ENCODE measurements at regions not wholly inside any gene's neighbourhood (a gene's known extent, or its start where the extent isn't known, plus 50 kb on each side); places are given as distances from the start of the nearest gene placed in this dataset.

- H3K27ac ChIP-seq (ENCODE audit: extremely low read length, insufficient read depth, low read length) = no peak overlapping the region
- ATAC-seq = no peak
- no peaks in the 10 kb centered on the region for H3K4me1 ChIP-seq (ENCODE audit: insufficient read depth, low read length)
- whole genome bisulfite sequencing (ENCODE audit: low lambda C conversion rate) = 20% methylated on average over 9 of the region's 9 CpGs
- H3K4me3 ChIP-seq (replicated peaks in 1 of 3; ENCODE audit: insufficient read depth in 1 of 3, low read depth in 2 of 3, low read length in 3 of 3) = no peak overlapping the region
- no peaks in the 10 kb centered on the region for H3K79me2 ChIP-seq (ENCODE audit: insufficient read depth, low read length)
- TF ChIP-seq KLF16 (CRISPR knock-in tag; IDR thresholded peaks at IDR 0.05) (no peak), NFKBIZ (CRISPR knock-in tag; IDR thresholded peaks at IDR 0.05) (no peak), NR0B2 (CRISPR knock-in tag; IDR thresholded peaks at IDR 0.05) (no peak)
- FAIRE-seq = no peak
- no peaks in the 10 kb centered on the region for H3K9me3 ChIP-seq (ENCODE audit: low read length)
- ChIA-PET POLR2A (no interaction called here), CTCF (ENCODE audit: low intra/inter-chr PET ratio, low total read pairs) (no interaction called here)
- intact Hi-C loops (cut with micrococcal nuclease; ENCODE audit: unreplicated experiment) (no loop called here), in situ Hi-C loops (cut with HindIII; ENCODE audit: extremely low pct_ligation_motif_present, low pct_unique_long_range_greater_than_20kb) (no loop called here)
- no peak overlapping the region for H3K4me2 ChIP-seq (ENCODE audit: low read depth, low read length)
- no peak for DNase-seq (ENCODE audit: low spot score)
- H3K27me3 ChIP-seq (ENCODE audit: control insufficient read depth in 1 of 2, insufficient read depth in 2 of 2, low read length in 2 of 2) = peaks cover 0 to 35% of the 10 kb centered on the region in 2 experiments; a peak in 2 of 5 replicates
- no peaks in the 10 kb centered on the region for H3K36me3 ChIP-seq (replicated peaks in 1 of 2; ENCODE audit: control insufficient read depth in 1 of 2, insufficient read depth in 2 of 2, low read length in 2 of 2)
- H3K9ac ChIP-seq (ENCODE audit: insufficient read depth, low read depth, low read length) = no peak overlapping the region
- no peaks in the 10 kb centered on the region for H4K20me1 ChIP-seq (ENCODE audit: insufficient read depth, low read length)
- BruUV-seq (replicated peaks) = no TSS peak
- no peak overlapping the region for H2AFZ ChIP-seq (ENCODE audit: low read length)
Observed at GRCh38 chr12:130216031-130216430, 53.8 kb downstream of the FZD10 start.

GRCh38 chr12:130218682-130219081, 56.4 kb downstream of the FZD10 start:
- H3K36me3 ChIP-seq (replicated peaks in 1 of 2; ENCODE audit: control insufficient read depth in 1 of 2, insufficient read depth in 2 of 2, low read length in 2 of 2) = no peaks in the 10 kb centered on the region
- H3K27me3 ChIP-seq (ENCODE audit: control insufficient read depth in 1 of 2, insufficient read depth in 2 of 2, low read length in 2 of 2) = peaks cover 0 to 39% of the 10 kb centered on the region in 2 experiments; a peak in 3 of 5 replicates
- no peak for FAIRE-seq
- intact Hi-C loops (cut with micrococcal nuclease; ENCODE audit: unreplicated experiment) (no loop called here), in situ Hi-C loops (cut with HindIII; ENCODE audit: extremely low pct_ligation_motif_present, low pct_unique_long_range_greater_than_20kb) (no loop called here)
- no peak overlapping the region for H3K27ac ChIP-seq (ENCODE audit: extremely low read length, insufficient read depth, low read length)
- no peaks in the 10 kb centered on the region for H3K9me3 ChIP-seq (ENCODE audit: low read length)
- 60% methylated on average over 12 of the region's 12 CpGs for WGBS (ENCODE audit: low lambda C conversion rate)
- no peaks in the 10 kb centered on the region for H3K79me2 ChIP-seq (ENCODE audit: insufficient read depth, low read length)
- no peak for TF ChIP-seq ZBTB33 (CRISPR knock-in tag; IDR thresholded peaks at IDR 0.05)
- TF ChIP-seq DRAP1 (CRISPR knock-in tag; IDR thresholded peaks at IDR 0.05) = no peak
- no peak for TF ChIP-seq SATB2 (CRISPR knock-in tag; IDR thresholded peaks at IDR 0.05)
- no peak for TF ChIP-seq LCORL (IDR thresholded peaks at IDR 0.05)
- TF ChIP-seq LCORL (CRISPR knock-in tag; IDR thresholded peaks at IDR 0.05) = no peak
- TF ChIP-seq ZNF430 (CRISPR knock-in tag; IDR thresholded peaks at IDR 0.05) = no peak
- TF ChIP-seq ZNF724P (CRISPR knock-in tag; IDR thresholded peaks at IDR 0.05; ENCODE audit: borderline replicate concordance) = no peak
- TF ChIP-seq ZSCAN22 (CRISPR knock-in tag; IDR thresholded peaks at IDR 0.05) = no peak
- no peak for TF ChIP-seq PLSCR1 (CRISPR knock-in tag; IDR thresholded peaks at IDR 0.05; ENCODE audit: borderline replicate concordance)
- TF ChIP-seq GMEB1 (CRISPR knock-in tag; IDR thresholded peaks at IDR 0.05; ENCODE audit: borderline replicate concordance) = no peak
- TF ChIP-seq ZNF589 (CRISPR knock-in tag; conservative IDR thresholded peaks at IDR 0.05) = no peak
- no peak for TF ChIP-seq ZNF3 (CRISPR knock-in tag; IDR thresholded peaks at IDR 0.05)
- H2AFZ ChIP-seq (ENCODE audit: low read length) = no peak overlapping the region
- no peak for DNase-seq (ENCODE audit: low spot score)
- no peak overlapping the region for H3K9ac ChIP-seq (ENCODE audit: insufficient read depth, low read depth, low read length)
- no TSS peak for BruUV-seq (replicated peaks)
- no peaks in the 10 kb centered on the region for H4K20me1 ChIP-seq (ENCODE audit: insufficient read depth, low read length)
- no peaks in the 10 kb centered on the region for H3K4me1 ChIP-seq (ENCODE audit: insufficient read depth, low read length)
- CTCF ChIA-PET (ENCODE audit: low intra/inter-chr PET ratio, low total read pairs) = no interaction called here
- H3K4me3 ChIP-seq (replicated peaks in 1 of 3; ENCODE audit: insufficient read depth in 1 of 3, low read depth in 2 of 3, low read length in 3 of 3) = no peak overlapping the region
- ATAC-seq = no peak
- POLR2A ChIA-PET = no interaction called here
- H3K4me2 ChIP-seq (ENCODE audit: low read depth, low read length) = no peak overlapping the region
